ENCODE measurements at regions not wholly inside any gene's neighbourhood (a gene's known extent, or its start where the extent isn't known, plus 50 kb on each side); places are given as distances from the start of the nearest gene placed in this dataset.
"Not testable (repeated sequence)": the region's sequence is repeated elsewhere in the genome, so short reads cannot be mapped to it uniquely, and the experiment has no call there.

DNA sequence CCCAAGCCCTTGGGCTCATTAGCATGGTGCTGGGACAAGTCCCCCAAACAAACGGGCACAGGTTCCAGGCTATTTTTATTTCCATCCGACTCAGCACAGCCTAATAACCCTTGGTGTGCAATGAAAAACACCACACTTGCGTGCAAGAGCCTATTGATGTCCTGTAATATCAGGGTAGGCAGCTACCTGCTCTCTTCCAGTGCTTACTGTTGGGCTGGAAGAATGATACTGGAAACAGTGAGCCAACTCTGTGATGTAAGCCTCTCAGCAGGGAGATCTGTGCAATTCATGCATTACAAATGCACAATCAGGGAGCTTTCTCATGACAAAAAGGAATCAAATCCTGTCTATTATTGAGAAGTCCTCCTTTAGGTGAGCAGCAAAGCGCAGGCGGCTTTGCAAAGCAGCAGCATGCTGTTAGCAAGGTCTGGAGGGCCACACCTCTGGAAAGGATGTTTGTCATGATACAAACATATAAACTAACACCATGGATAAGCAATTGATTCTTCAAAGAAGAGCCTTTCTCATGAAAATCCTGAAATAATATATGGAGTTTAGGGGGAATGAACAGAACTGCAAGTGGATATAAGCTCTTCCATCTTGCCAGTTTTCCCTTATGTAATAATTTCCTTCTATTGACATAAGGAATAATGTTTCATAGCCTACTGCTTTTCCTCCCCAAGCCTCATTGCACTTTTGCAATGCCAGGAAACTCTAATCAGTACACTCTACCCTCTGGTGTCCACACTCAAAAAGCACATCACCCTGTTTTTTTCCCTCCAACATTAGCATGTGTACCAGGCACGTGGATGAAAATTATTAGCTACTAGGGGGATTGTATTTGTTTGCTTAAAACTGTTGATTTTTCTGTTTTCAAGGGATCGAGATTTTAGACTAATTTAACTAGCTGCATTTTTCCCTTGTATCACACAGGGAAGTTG, 151.1 kb downstream of the ATP6V0E2 start:
- DNase-seq; H3K27me3 ChIP-seq; intact Hi-C loops (cut with DNase I); ATAC-seq; H3K36me3 ChIP-seq; H3K27ac ChIP-seq; H3K9me3 ChIP-seq; H3K4me1 ChIP-seq; H3K4me3 ChIP-seq: not testable (repeated sequence)
- 57 to 83% (median 71%) methylated on average over 4 to 7 of the region's 7 CpGs for WGBS, 4 donors

- intact Hi-C loops (cut with DNase I); H3K4me3 ChIP-seq; H3K27me3 ChIP-seq; H3K36me3 ChIP-seq; ATAC-seq; H3K4me1 ChIP-seq; H3K27ac ChIP-seq; H3K9me3 ChIP-seq; DNase-seq: not testable (repeated sequence)
- 57 to 69% (median 63%) methylated on average over 7 of the region's 7 CpGs for WGBS, 4 donors
These were observed 152.0 kb downstream of the ATP6V0E2 start for GRCh38 chr7:150025802-150026201.

GRCh38 chr7:150028344-150029012, 154.7 kb downstream of the ATP6V0E2 start:
- H3K27me3 ChIP-seq; H3K4me3 ChIP-seq; ATAC-seq; H3K4me1 ChIP-seq; DNase-seq; H3K27ac ChIP-seq; H3K36me3 ChIP-seq; H3K9me3 ChIP-seq; intact Hi-C loops (cut with DNase I): not testable (repeated sequence)
- 76 to 94% (median 83%) methylated on average over 8 to 12 of the region's 13 CpGs for WGBS, 4 donors

DNA sequence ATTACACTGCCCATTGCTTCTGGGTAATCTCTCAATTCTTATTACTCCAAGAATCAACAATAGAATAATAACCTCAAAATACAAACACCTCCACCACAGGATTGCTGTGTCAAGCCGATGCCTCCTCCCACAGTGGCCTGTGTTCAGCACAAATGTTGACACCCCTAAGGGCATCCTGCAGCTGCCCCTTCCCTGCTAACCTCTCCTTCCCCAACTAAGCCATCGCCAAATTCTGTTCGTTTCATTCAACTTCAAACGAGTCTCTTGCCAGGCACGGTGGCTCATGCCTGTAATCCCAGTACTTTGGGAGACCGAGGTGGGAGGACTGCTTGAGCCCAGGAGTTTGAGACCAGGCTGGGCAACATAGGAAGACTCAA, 155.2 kb downstream of the ATP6V0E2 start:
- H3K4me1 ChIP-seq; H3K4me3 ChIP-seq; H3K9me3 ChIP-seq; ATAC-seq; intact Hi-C loops (cut with DNase I); DNase-seq; H3K27me3 ChIP-seq; H3K27ac ChIP-seq; H3K36me3 ChIP-seq: not testable (repeated sequence)
- 85 to 93% (median 89%) methylated on average over 6 of the region's 6 CpGs for WGBS, 4 donors

- H3K27ac ChIP-seq; ATAC-seq; H3K27me3 ChIP-seq; H3K36me3 ChIP-seq; intact Hi-C loops (cut with DNase I); H3K9me3 ChIP-seq; H3K4me1 ChIP-seq; H3K4me3 ChIP-seq; DNase-seq: not testable (repeated sequence)
- 76 to 83% (median 81%) methylated on average over 3 of the region's 3 CpGs for WGBS, 4 donors
These were observed 158.0 kb downstream of the ATP6V0E2 start for GRCh38 chr7:150031733-150032132.

DNA sequence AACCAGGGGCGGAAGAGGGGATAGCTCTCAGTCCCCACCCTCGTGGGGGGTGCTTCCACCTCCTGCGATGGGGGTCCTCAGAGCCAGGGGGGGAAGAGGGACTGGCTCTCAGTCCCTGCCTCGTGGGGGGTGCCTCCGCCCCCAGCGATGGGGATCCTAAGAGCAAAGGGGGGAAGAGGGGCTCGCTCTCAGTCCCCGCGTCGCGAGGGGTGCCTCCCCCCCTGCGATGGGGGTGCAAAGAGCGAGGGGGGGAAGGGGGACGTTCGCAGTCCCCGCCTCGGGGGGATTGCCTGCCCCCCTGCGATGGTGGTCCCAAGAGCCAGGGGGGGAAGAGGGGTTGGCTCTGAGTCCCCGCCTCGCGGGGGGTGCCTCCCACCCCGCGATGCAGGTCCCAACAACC, 159.9 kb downstream of the ATP6V0E2 start:
- H3K9me3 ChIP-seq; H3K27ac ChIP-seq; H3K36me3 ChIP-seq; H3K4me1 ChIP-seq; H3K27me3 ChIP-seq; DNase-seq; H3K4me3 ChIP-seq; ATAC-seq; intact Hi-C loops (cut with DNase I): not testable (repeated sequence)
- 90 to 93% (median 92%) methylated on average over 2 to 22 of the region's 23 CpGs for WGBS, 4 donors

DNA sequence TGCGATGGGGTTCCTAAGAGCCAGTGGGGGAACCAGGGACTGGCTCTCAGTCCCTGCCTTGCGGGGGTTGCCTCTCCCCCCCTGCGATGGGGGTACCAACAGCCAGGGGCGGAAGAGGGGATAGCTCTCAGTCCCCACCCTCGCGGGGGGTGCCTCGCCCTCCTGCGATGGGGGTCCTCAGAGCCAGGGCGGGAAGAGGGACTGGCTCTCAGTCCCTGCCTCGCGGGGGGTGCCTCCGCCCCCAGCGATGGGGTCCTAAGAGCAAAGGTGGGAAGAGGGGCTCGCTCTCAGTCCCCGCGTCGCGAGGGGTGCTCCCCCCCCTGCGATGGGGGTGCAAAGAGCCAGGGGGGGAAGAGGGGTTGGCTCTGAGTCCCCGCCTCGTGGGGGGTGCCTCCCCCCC, 162.0 kb downstream of the ATP6V0E2 start:
- H3K27ac ChIP-seq; H3K9me3 ChIP-seq; H3K27me3 ChIP-seq; H3K4me3 ChIP-seq; ATAC-seq; DNase-seq; intact Hi-C loops (cut with DNase I); H3K4me1 ChIP-seq; H3K36me3 ChIP-seq: not testable (repeated sequence)
- WGBS, 4 donors: 93 to 96% (median 95%) methylated on average over 10 to 21 of the region's 21 CpGs; no CpG with 5 or more reads in 1 of the 4 donors

GRCh38 chr7:150039061-150039460, 165.3 kb downstream of the ATP6V0E2 start:
- H3K4me1 ChIP-seq; H3K27ac ChIP-seq; H3K4me3 ChIP-seq; H3K36me3 ChIP-seq; ATAC-seq; H3K9me3 ChIP-seq; DNase-seq; intact Hi-C loops (cut with DNase I); H3K27me3 ChIP-seq: not testable (repeated sequence)
- 85 to 88% (median 87%) methylated on average over 7 to 16 of the region's 16 CpGs; no CpG with 5 or more reads in 1 of the 4 donors for WGBS, 4 donors

GRCh38 chr7:150042281-150042680, 168.5 kb downstream of the ATP6V0E2 start:
- not testable (repeated sequence) for H3K4me1 ChIP-seq, ATAC-seq, H3K36me3 ChIP-seq, H3K27ac ChIP-seq, H3K4me3 ChIP-seq, DNase-seq, H3K27me3 ChIP-seq, H3K9me3 ChIP-seq
- WGBS, 4 donors: 73 to 76% (median 74%) methylated on average over 3 to 10 of the region's 20 CpGs; no CpG with 5 or more reads in 1 of the 4 donors
- intact Hi-C loops (cut with DNase I): loop anchor here in 3 of 10 donors (10.0 kb wide), 2 partner anchors 157 to 237 kb away; no protein-coding TSS in a partner anchor

- H3K4me3 ChIP-seq, H3K27ac ChIP-seq, H3K9me3 ChIP-seq, H3K36me3 ChIP-seq, DNase-seq: not testable (repeated sequence)
- intact Hi-C loops (cut with DNase I): loop anchor here in 4 of 10 donors (5.0 to 10.0 kb wide), 3 partner anchors 160 to 240 kb away; no protein-coding TSS in a partner anchor
- H3K4me1 ChIP-seq: peaks cover 0 to 18% (median 2%) of the 10 kb centered on the region in 12 donors
- peak in 1 of 4 donors; percentile 47 for ATAC-seq
- H3K27me3 ChIP-seq: peaks cover 0 to 21% (median 10%) of the 10 kb centered on the region in 9 donors
- WGBS, 4 donors: 7 to 14% (median 10%) methylated on average over 7 of the region's 7 CpGs
These were observed 171.0 kb downstream of the ATP6V0E2 start for GRCh38 chr7:150044771-150045170.
